HL-60 (cell line): ENCODE measurements at regions not wholly inside any gene's neighbourhood (a gene's known extent, or its start where the extent isn't known, plus 50 kb on each side); places are given as distances from the start of the nearest gene placed in this dataset.
"Not testable (repeated sequence)": the region's sequence is repeated elsewhere in the genome, so short reads cannot be mapped to it uniquely, and the experiment has no call there.

Source experiments
- CTCF ChIP-seq: IDR thresholded peaks from one replicate; pipeline ENCODE4 v1.5.1; 2011; ENCODE audit warnings: low read length, control low read depth, inconsistent platforms; ENCODE audit not compliant: insufficient read depth
- POLR2AphosphoS5 ChIP-seq: IDR thresholded peaks from 2 replicates; pipeline ENCODE4 v1.6.1; 2012; ENCODE audit warnings: low read depth
- TF ChIP-seq, protein P1 (sequence below): IDR thresholded peaks from 2 replicates; pipeline ENCODE4 v1.6.1; 2012; ENCODE audit warnings: low read depth; ENCODE audit not compliant: insufficient replicate concordance

DNA sequence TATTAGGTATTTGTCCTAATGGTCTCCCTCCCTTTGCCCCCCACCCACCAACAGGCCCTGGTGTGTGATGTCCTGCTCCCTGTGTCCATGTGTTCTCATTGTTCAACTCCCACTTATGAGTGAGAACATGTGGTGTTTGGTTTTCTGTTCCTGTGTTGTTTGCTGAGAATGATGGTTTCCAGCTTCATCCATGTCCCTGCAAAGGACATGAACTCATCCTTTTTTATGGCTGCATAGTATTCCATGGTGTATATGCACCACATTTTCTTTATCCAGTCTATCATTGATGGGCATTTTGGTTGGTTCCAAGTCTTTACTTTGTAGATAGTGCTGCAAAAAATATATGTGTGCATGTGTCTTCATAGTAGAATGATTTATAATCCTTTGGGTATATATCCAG is 81.4 kb upstream of the ZNF536 start:
- TF ChIP-seq CTCF, POLR2AphosphoS5: not testable (repeated sequence)
- TF ChIP-seq, protein P1, sequence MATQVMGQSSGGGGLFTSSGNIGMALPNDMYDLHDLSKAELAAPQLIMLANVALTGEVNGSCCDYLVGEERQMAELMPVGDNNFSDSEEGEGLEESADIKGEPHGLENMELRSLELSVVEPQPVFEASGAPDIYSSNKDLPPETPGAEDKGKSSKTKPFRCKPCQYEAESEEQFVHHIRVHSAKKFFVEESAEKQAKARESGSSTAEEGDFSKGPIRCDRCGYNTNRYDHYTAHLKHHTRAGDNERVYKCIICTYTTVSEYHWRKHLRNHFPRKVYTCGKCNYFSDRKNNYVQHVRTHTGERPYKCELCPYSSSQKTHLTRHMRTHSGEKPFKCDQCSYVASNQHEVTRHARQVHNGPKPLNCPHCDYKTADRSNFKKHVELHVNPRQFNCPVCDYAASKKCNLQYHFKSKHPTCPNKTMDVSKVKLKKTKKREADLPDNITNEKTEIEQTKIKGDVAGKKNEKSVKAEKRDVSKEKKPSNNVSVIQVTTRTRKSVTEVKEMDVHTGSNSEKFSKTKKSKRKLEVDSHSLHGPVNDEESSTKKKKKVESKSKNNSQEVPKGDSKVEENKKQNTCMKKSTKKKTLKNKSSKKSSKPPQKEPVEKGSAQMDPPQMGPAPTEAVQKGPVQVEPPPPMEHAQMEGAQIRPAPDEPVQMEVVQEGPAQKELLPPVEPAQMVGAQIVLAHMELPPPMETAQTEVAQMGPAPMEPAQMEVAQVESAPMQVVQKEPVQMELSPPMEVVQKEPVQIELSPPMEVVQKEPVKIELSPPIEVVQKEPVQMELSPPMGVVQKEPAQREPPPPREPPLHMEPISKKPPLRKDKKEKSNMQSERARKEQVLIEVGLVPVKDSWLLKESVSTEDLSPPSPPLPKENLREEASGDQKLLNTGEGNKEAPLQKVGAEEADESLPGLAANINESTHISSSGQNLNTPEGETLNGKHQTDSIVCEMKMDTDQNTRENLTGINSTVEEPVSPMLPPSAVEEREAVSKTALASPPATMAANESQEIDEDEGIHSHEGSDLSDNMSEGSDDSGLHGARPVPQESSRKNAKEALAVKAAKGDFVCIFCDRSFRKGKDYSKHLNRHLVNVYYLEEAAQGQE: not testable (repeated sequence)
